Thyroid gland (tissue), 4 donors: ENCODE measurements at regions not wholly inside any gene's neighbourhood (a gene's known extent, or its start where the extent isn't known, plus 50 kb on each side); places are given as distances from the start of the nearest gene placed in this dataset.

Experiments used
- DNase-seq, 2 donors: peaks; one replicate each; pipeline ENCODE4 v3.0.0-alpha.2; 2019
- H3K27ac ChIP-seq, 3 donors: fragments of 200-600 bp; sonication (generic); 1 replicate in 2 of 3; 2 replicates in 1 of 3; pipeline ENCODE4 v1.5.1; 2016 to 2019; ENCODE audit warnings: mild to moderate bottlenecking in 1 of 3, moderate library complexity in 1 of 3
- H3K27me3 ChIP-seq: fragments of 200-600 bp; sonication (generic); one replicate; pipeline ENCODE4 v1.5.1; 2019
- H3K36me3 ChIP-seq, 2 donors: fragments of 200-600 bp; sonication (generic); one replicate each; pipeline ENCODE4 v1.5.1; 2016 to 2019
- H3K4me1 ChIP-seq, 2 donors: fragments of 200-600 bp; sonication (generic); one replicate each; pipeline ENCODE4 v1.5.1; 2017 to 2019
- H3K4me3 ChIP-seq, 3 donors: fragments of 200-600 bp; sonication (generic); replicated peaks in 1 of 3; 1 replicate in 2 of 3; 2 replicates in 1 of 3; pipeline ENCODE4 v1.5.1; 2016; ENCODE audit warnings: mild to moderate bottlenecking in 1 of 3
- H3K9me3 ChIP-seq: fragments of 200-600 bp; sonication (generic); one replicate; pipeline ENCODE4 v1.5.1; 2017
- POLR2A ChIP-seq, 2 donors: fragments of 450-650 bp; IDR thresholded peaks; one replicate each; pipeline ENCODE4 v1.6.1; 2017; ENCODE audit warnings: antibody characterized with exemption in 2 of 2, mild to moderate bottlenecking in 2 of 2, moderate library complexity in 1 of 2
- WGBS, 2 donors: methylation state at CpG; one replicate each; pipeline ENCODE4 v1.1.5; 2017; 5-methylcytosine and 5-hydroxymethylcytosine counted together
- intact Hi-C: fragments of 100-400 bp; cut with DNase I; formaldehyde crosslinking; loops from one replicate; pipeline ENCODE4 v1.15.1; 2023
- TF ChIP-seq, protein P1 (sequence below), 6 experiments: fragments of 200-600 bp in 3 of 6; fragments of 450-650 bp in 3 of 6; sonication (generic) in 3 of 6; IDR thresholded peaks; one replicate each; pipeline ENCODE4 v1.5.1; 2016 to 2019; ENCODE audit warnings: antibody characterized with exemption in 6 of 6, mild to moderate bottlenecking in 2 of 6, inconsistent platforms in 1 of 6, moderate library complexity in 1 of 6

DNA sequence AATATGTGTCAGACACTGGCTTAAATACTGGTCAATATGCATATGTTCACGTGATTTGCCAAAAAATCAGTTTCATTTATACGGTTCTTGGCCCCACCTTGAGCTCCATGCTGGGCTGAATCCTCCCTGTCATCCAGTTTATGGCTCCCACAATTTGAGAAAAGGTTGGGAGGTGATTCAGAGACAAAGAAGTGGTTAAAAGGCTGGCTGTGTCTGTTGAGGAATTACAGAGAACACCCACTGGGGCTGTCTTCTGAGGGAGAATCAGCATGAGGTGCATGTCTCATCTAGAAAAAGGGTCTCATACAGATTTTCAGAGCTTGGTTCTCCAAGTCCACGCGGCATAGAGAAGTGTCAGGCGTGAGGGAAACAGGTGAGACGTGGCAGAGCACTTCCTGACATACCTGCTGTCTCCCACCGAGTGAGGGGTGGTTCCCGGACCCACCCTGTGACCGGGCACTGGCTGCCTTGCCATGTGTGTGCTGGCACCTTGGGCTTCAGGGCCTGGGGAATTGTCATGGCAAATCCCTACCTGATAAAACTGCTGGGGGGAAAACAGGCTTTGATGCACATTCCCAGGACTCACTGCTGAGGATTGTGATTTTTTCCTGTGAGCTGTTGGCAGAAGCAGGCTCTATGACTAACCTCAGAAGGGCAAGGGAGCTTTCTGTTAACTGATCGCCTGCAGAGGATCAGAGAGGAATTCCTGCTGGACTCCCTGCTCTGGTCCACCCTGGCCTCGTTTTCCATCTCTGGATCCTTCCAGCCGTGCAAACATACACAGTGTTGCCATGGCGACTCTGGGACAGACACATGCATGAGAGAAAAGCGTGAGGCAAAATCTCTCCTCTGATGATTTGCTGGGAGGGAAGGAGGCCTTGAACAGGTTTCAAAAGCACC, 223.6 kb downstream of the ADAMTS15 start:
- DNase-seq = peak; percentile 56 to 73
- intact Hi-C loops = no loop called here
- no peak overlapping the region for H3K4me3 ChIP-seq
- TF ChIP-seq POLR2A (IDR thresholded peaks at IDR 0.05) = no peak
- TF ChIP-seq, protein P1, sequence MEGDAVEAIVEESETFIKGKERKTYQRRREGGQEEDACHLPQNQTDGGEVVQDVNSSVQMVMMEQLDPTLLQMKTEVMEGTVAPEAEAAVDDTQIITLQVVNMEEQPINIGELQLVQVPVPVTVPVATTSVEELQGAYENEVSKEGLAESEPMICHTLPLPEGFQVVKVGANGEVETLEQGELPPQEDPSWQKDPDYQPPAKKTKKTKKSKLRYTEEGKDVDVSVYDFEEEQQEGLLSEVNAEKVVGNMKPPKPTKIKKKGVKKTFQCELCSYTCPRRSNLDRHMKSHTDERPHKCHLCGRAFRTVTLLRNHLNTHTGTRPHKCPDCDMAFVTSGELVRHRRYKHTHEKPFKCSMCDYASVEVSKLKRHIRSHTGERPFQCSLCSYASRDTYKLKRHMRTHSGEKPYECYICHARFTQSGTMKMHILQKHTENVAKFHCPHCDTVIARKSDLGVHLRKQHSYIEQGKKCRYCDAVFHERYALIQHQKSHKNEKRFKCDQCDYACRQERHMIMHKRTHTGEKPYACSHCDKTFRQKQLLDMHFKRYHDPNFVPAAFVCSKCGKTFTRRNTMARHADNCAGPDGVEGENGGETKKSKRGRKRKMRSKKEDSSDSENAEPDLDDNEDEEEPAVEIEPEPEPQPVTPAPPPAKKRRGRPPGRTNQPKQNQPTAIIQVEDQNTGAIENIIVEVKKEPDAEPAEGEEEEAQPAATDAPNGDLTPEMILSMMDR (IDR thresholded peaks at IDR 0.05) = no peak
- H3K4me1 ChIP-seq = peaks cover 41 to 57% of the 10 kb centered on the region in 2 donors
- WGBS, 2 donors = 69 to 70% methylated on average over 11 to 14 of the region's 14 CpGs
- H3K36me3 ChIP-seq = no peaks in the 10 kb centered on the region
- H3K9me3 ChIP-seq = no peaks in the 10 kb centered on the region
- no peaks in the 10 kb centered on the region for H3K27me3 ChIP-seq
- H3K27ac ChIP-seq = peak overlapping the region; percentile 50 to 74 (median 73)

GRCh38 chr11:130672911-130673310, 224.5 kb downstream of the ADAMTS15 start:
- TF ChIP-seq POLR2A (IDR thresholded peaks at IDR 0.05) = no peak
- TF ChIP-seq, protein P1 (IDR thresholded peaks at IDR 0.05) = no peak
- intact Hi-C loops = no loop called here
- H3K4me3 ChIP-seq = no peak overlapping the region
- peak; percentile 40 to 63 for DNase-seq
- H3K27ac ChIP-seq = peak overlapping the region; percentile 50 to 74 (median 73)
- H3K36me3 ChIP-seq = no peaks in the 10 kb centered on the region
- no peaks in the 10 kb centered on the region for H3K9me3 ChIP-seq
- WGBS, 2 donors = 50 to 52% methylated on average over 5 of the region's 5 CpGs
- H3K27me3 ChIP-seq = no peaks in the 10 kb centered on the region
- peaks cover 41 to 66% of the 10 kb centered on the region in 2 donors for H3K4me1 ChIP-seq

DNA sequence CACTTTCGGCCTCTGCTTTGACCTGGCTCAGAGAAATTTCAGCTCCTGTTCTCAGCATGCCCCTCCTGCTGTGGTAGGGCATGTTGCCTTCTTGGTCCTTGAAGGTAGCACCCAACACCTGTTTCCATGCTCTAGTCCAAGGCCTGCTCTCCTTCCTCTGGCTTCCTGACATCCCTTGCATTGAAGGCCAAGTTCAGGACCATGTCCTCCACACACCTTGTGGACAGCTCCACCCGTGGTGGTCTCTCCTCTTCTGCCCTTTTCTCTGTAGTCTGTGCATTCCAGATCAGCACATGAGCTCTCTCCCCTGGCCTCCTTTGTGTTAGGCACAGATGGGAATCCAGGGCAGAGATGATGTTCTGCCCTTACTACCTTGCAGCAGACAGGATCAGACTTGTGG, 225.3 kb downstream of the ADAMTS15 start:
- H3K4me3 ChIP-seq = no peak overlapping the region
- no peaks in the 10 kb centered on the region for H3K36me3 ChIP-seq
- TF ChIP-seq, protein P1 (IDR thresholded peaks at IDR 0.05) = no peak
- no peak for TF ChIP-seq POLR2A (IDR thresholded peaks at IDR 0.05)
- H3K27me3 ChIP-seq = no peaks in the 10 kb centered on the region
- no peaks in the 10 kb centered on the region for H3K9me3 ChIP-seq
- no peak for DNase-seq
- no peak overlapping the region for H3K27ac ChIP-seq
- H3K4me1 ChIP-seq = peaks cover 41 to 67% of the 10 kb centered on the region in 2 donors
- intact Hi-C loops = no loop called here
- WGBS, 2 donors = 65 to 69% methylated on average over 2 of the region's 2 CpGs

GRCh38 chr11:130674686-130675308, 226.4 kb downstream of the ADAMTS15 start:
- H3K27me3 ChIP-seq = no peaks in the 10 kb centered on the region
- intact Hi-C loops = no loop called here
- no peak for DNase-seq
- no peaks in the 10 kb centered on the region for H3K36me3 ChIP-seq
- TF ChIP-seq, protein P1 (IDR thresholded peaks at IDR 0.05) = no peak
- no peak for TF ChIP-seq POLR2A (IDR thresholded peaks at IDR 0.05)
- no peak overlapping the region for H3K27ac ChIP-seq
- no peaks in the 10 kb centered on the region for H3K9me3 ChIP-seq
- 84 to 88% methylated on average over 5 of the region's 5 CpGs for WGBS, 2 donors
- H3K4me3 ChIP-seq = no peak overlapping the region
- peaks cover 36 to 59% of the 10 kb centered on the region in 2 donors for H3K4me1 ChIP-seq

- 46% methylated on average over 10 of the region's 10 CpGs for WGBS, 2 donors
- Histone ChIP-seq H3K27ac (peak overlapping the region in 2 of 3 donors; percentile 3 to 34), H3K36me3 (no peaks in the 10 kb centered on the region), H3K4me1 (peaks cover 34 to 58% of the 10 kb centered on the region in 2 donors), H3K4me3 (no peak overlapping the region), H3K9me3 (no peaks in the 10 kb centered on the region), H3K27me3 (no peaks in the 10 kb centered on the region)
- intact Hi-C loops = no loop called here
- TF ChIP-seq POLR2A (IDR thresholded peaks at IDR 0.05) = no peak
- TF ChIP-seq, protein P1 (IDR thresholded peaks at IDR 0.05) = no peak
- DNase-seq = peak; percentile 43 to 45
Observed at GRCh38 chr11:130675371-130675821, 227.0 kb downstream of the ADAMTS15 start.
